B cell (primary cell): ENCODE measurements at regions not wholly inside any gene's neighbourhood (a gene's known extent, or its start where the extent isn't known, plus 50 kb on each side); places are given as distances from the start of the nearest gene placed in this dataset.

Experiments used
- CTCF ChIP-seq: fragments of 200-600 bp; IDR thresholded peaks from one replicate; pipeline ENCODE4 v1.8.0; 2022; ENCODE audit warnings: antibody characterized with exemption, mild to moderate bottlenecking
- EZH2 ChIP-seq: IDR thresholded peaks from 2 replicates; pipeline ENCODE4 v1.6.1; 2012; ENCODE audit warnings: borderline replicate concordance, low read depth, mild to moderate bottlenecking, moderate library complexity, low read length; ENCODE audit not compliant: insufficient read depth, poor library complexity, severe bottlenecking

DNA sequence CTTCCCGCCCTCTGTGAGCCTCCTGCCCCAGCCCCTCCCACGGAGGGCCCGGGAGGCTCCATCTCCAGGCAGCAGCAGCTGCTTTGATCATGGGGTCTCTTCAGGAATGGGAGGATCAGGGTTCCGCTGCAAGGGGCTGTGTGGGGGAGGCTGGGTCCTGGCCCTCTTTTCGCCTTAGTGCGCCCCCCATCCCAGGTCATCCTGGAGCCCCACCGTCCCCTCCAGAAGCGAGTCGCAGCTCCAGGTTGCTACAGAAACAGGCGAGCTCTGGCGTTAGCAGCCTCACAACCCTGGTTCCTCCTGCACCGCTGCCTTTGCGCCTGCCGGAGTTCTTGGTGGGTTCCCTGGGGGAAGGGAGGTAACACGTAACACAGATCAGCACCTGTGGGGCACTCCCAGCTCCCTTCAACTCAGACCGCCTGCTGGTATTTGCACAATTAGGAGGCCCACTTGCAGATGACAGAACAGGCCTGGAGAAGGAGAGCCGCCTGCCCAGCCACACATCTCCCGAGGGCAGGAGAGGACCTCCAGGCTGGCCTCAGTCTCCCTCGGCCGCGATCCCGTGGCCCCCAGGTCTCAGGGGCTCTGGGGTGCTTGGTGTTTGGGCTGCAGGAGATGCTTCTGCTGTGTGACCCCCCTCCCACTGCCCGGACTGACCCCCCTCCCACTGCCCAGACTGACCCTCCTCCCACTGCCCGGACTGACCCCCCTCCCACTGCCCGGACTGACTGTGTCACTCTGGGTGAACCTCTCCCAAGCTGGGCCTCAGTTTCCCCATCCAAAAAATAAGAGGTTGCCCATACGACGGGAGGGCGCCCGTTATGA is 64.2 kb upstream of the ADRA2C start:
- no peak for TF ChIP-seq CTCF
- TF ChIP-seq EZH2: no peak
